Ovary (tissue), 3 donors: ENCODE measurements at regions not wholly inside any gene's neighbourhood (a gene's known extent, or its start where the extent isn't known, plus 50 kb on each side); places are given as distances from the start of the nearest gene placed in this dataset.

ENCODE experiments used
- CTCF ChIP-seq, 3 donors: fragments of 450-650 bp in 2 of 3; fragments of 200-600 bp in 1 of 3; IDR thresholded peaks; one replicate each; pipeline versions ENCODE4 v1.5.1 to v1.8.0; 2016 to 2022; ENCODE audit warnings: antibody characterized with exemption in 3 of 3, mild to moderate bottlenecking in 1 of 3
- POLR2A ChIP-seq: fragments of 450-650 bp; IDR thresholded peaks from one replicate; pipeline ENCODE4 v1.6.1; 2017; ENCODE audit warnings: antibody characterized with exemption, mild to moderate bottlenecking, moderate library complexity
- donor health status: DM: no; HTN: no; CAD: no.

GRCh38 chr18:8969639-8970390, 132.7 kb upstream of the NDUFV2 start:
- TF ChIP-seq POLR2A (no peak), CTCF (IDR thresholded peaks at IDR 0.05) (no peak)
